ENCODE measurements at regions not wholly inside any gene's neighbourhood (a gene's known extent, or its start where the extent isn't known, plus 50 kb on each side); places are given as distances from the start of the nearest gene placed in this dataset.

GRCh38 chr5:5711112-5711511 lies 288.6 kb downstream of the ICE1 start:
- no peak for ATAC-seq
- H3K27me3 ChIP-seq, result peaks cover 0 to 3% (median 0%) of the 10 kb centered on the region in 4 donors
- H3K36me3 ChIP-seq, result no peaks in the 10 kb centered on the region
- no peaks in the 10 kb centered on the region for H3K4me1 ChIP-seq
- TF ChIP-seq CTCF (IDR thresholded peaks at IDR 0.05), result no peak
- H3K4me3 ChIP-seq, result no peak overlapping the region
- intact Hi-C loops (cut with DNase I), result no loop called here
- H3K27ac ChIP-seq, result no peak overlapping the region
- FAIRE-seq, result no peak
- 1 to 2% methylated on average over 2 of the region's 2 CpGs for WGBS, 2 donors
- no peak for DNase-seq
- H3K9me3 ChIP-seq, result no peaks in the 10 kb centered on the region

GRCh38 chr5:5710471-5710870 lies 288.0 kb downstream of the ICE1 start:
- no peak overlapping the region for H3K27ac ChIP-seq
- WGBS, 2 donors, result 30% methylated on average over 8 of the region's 8 CpGs

GRCh38 chr5:5708367-5708919 lies 286.0 kb downstream of the ICE1 start:
- H3K36me3 ChIP-seq, result no peaks in the 10 kb centered on the region
- FAIRE-seq (no peak), DNase-seq (no peak), ATAC-seq (no peak)
- H3K9me3 ChIP-seq, result no peaks in the 10 kb centered on the region
- no peak overlapping the region for H3K4me3 ChIP-seq
- H3K4me1 ChIP-seq, result no peaks in the 10 kb centered on the region
- WGBS, 2 donors, result 60 to 77% methylated on average over 7 of the region's 7 CpGs
- H3K27me3 ChIP-seq, result peaks cover 0 to 3% (median 0%) of the 10 kb centered on the region in 4 donors
- no peak for TF ChIP-seq CTCF (IDR thresholded peaks at IDR 0.05)
- intact Hi-C loops (cut with DNase I), result no loop called here
- H3K27ac ChIP-seq, result no peak overlapping the region

More at GRCh38 chr5:5710471-5710870, 288.0 kb downstream of the ICE1 start:
- no peak for DNase-seq
- Histone ChIP-seq H3K36me3 (no peaks in the 10 kb centered on the region), H3K27me3 (peaks cover 0 to 3% (median 0%) of the 10 kb centered on the region in 4 donors), H3K4me1 (no peaks in the 10 kb centered on the region), H3K9me3 (no peaks in the 10 kb centered on the region), H3K4me3 (no peak overlapping the region)
- TF ChIP-seq CTCF (IDR thresholded peaks at IDR 0.05), result no peak
- intact Hi-C loops (cut with DNase I), result no loop called here
- FAIRE-seq, result no peak
- no peak for ATAC-seq

GRCh38 chr5:5705010-5705409 lies 282.5 kb downstream of the ICE1 start:
- Histone ChIP-seq H3K27me3 (peaks cover 0 to 3% (median 0%) of the 10 kb centered on the region in 4 donors), H3K9me3 (no peaks in the 10 kb centered on the region), H3K4me1 (no peaks in the 10 kb centered on the region), H3K4me3 (no peak overlapping the region), H3K27ac (no peak overlapping the region), H3K36me3 (no peaks in the 10 kb centered on the region)
- ATAC-seq, result no peak
- no peak for FAIRE-seq
- intact Hi-C loops (cut with DNase I), result no loop called here
- DNase-seq, result no peak
- 45 to 56% methylated on average over 9 of the region's 9 CpGs for WGBS, 2 donors
- no peak for TF ChIP-seq CTCF (IDR thresholded peaks at IDR 0.05)

GRCh38 chr5:5704352-5704751 lies 281.9 kb downstream of the ICE1 start:
- TF ChIP-seq CTCF (IDR thresholded peaks at IDR 0.05), result no peak
- intact Hi-C loops (cut with DNase I), result no loop called here

More at GRCh38 chr5:5704352-5704751, 281.9 kb downstream of the ICE1 start:
- no peak overlapping the region for H3K27ac ChIP-seq
- 58 to 70% methylated on average over 2 of the region's 2 CpGs for WGBS, 2 donors
- peaks cover 0 to 3% (median 0%) of the 10 kb centered on the region in 4 donors for H3K27me3 ChIP-seq
- ATAC-seq (no peak), FAIRE-seq (no peak), DNase-seq (no peak)
- H3K36me3 ChIP-seq, result no peaks in the 10 kb centered on the region
- H3K4me3 ChIP-seq, result no peak overlapping the region
- no peaks in the 10 kb centered on the region for H3K9me3 ChIP-seq
- no peaks in the 10 kb centered on the region for H3K4me1 ChIP-seq
